GM23248 (cell line): ENCODE measurements at regions not wholly inside any gene's neighbourhood (a gene's known extent, or its start where the extent isn't known, plus 50 kb on each side); places are given as distances from the start of the nearest gene placed in this dataset.

Source experiments
- EZH2 ChIP-seq: fragments of 200-600 bp; sonication (generic); IDR thresholded peaks from 2 replicates; pipeline ENCODE4 v1.6.1; 2018; ENCODE audit warnings: antibody characterized with exemption, mild to moderate bottlenecking; ENCODE audit not compliant: insufficient read depth, poor library complexity, severe bottlenecking
- EZH2phosphoT487 ChIP-seq: fragments of 200-600 bp; sonication (generic); IDR thresholded peaks from 2 replicates; pipeline ENCODE4 v1.6.1; 2018; ENCODE audit warnings: antibody characterized with exemption, moderate library complexity, mild to moderate bottlenecking, low read depth; ENCODE audit not compliant: insufficient read depth

DNA sequence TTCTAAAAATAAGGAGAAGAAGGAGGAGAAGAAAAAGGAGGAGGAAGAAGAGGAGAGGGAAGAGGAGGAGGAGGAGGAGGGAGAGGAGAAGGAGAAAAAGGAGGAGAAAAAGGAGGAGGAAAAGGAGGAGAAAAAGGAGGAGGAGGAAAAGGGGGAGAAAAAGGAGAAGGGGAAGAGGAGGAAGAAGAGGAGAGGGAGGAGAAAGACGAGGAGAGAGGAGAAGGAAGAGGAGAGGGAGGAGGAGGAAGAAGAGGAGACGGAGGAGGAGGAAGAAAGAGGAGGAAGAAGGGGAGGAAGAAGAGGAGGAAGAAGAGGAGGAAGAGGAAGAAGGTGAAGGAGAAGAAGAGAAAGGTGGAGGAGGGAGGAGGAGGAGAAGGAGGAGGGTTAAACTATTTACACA is 210.2 kb upstream of the TRPM3 start:
- no peak for TF ChIP-seq EZH2phosphoT487
- TF ChIP-seq EZH2, result no peak
